ENCODE measurements at regions not wholly inside any gene's neighbourhood (a gene's known extent, or its start where the extent isn't known, plus 50 kb on each side); places are given as distances from the start of the nearest gene placed in this dataset.

- Histone ChIP-seq H4K5ac (ENCODE audit: insufficient read length, low read depth, low read length) (no peak overlapping the region), H4K8ac (replicated peaks; ENCODE audit: insufficient read length, low read depth, low read length) (no peak overlapping the region), H3K56ac (ENCODE audit: insufficient read length, low read depth, low read length) (no peak overlapping the region), H3T11ph (ENCODE audit: low read length) (no peak overlapping the region), H3K23ac (ENCODE audit: insufficient read length, low read depth, low read length) (no peak overlapping the region), H3K27me3 (ENCODE audit: insufficient read depth, low read length) (no peaks in the 10 kb centered on the region), H3K14ac (ENCODE audit: insufficient read depth, low read length) (no peak overlapping the region), H2BK15ac (ENCODE audit: low read depth, low read length) (no peak overlapping the region), H2BK5ac (ENCODE audit: insufficient read length, low read length) (no peak overlapping the region), H2BK12ac (ENCODE audit: insufficient read length, low read depth, low read length) (no peak overlapping the region), H2AFZ (ENCODE audit: low read length) (no peak overlapping the region), H2BK120ac (ENCODE audit: low read depth, low read length, poor library complexity, severe bottlenecking) (no peak overlapping the region), H3K79me2 (ENCODE audit: insufficient read depth, low read length) (no peaks in the 10 kb centered on the region), H4K91ac (ENCODE audit: insufficient read length, low read depth, low read length) (no peak overlapping the region), H3K4me2 (ENCODE audit: insufficient read depth, insufficient read length, low read length) (no peak overlapping the region), H3K23me2 (ENCODE audit: insufficient read length, low read depth, low read length, poor library complexity, severe bottlenecking) (no peaks in the 10 kb centered on the region), H3K9ac (ENCODE audit: extremely low read depth, insufficient read length, low read length) (no peak overlapping the region), H2BK20ac (ENCODE audit: low read depth, low read length, poor library complexity, severe bottlenecking) (no peak overlapping the region), H3K18ac (ENCODE audit: insufficient read length, low read depth, low read length) (no peak overlapping the region), H2AK5ac (ENCODE audit: insufficient read length, low read length) (no peak overlapping the region), H3K27ac (ENCODE audit: insufficient read length, low read depth, low read length) (no peak overlapping the region), H4K20me1 (ENCODE audit: control insufficient read depth, insufficient read depth, insufficient read length) (no peaks in the 10 kb centered on the region), H3K4ac (ENCODE audit: low read depth, low read length) (no peak overlapping the region), H3K79me1 (ENCODE audit: insufficient read depth, low read depth, low read length, poor library complexity, severe bottlenecking) (no peaks in the 10 kb centered on the region), H3K4me1 (ENCODE audit: insufficient read depth, low read length) (no peaks in the 10 kb centered on the region), H3K9me3 (ENCODE audit: control insufficient read depth, low read depth, low read length) (no peaks in the 10 kb centered on the region)
- Mint-ChIP-seq H3K4me1 (peaks cover 6% of the 10 kb centered on the region in 2 experiments), H3K27ac (no peak overlapping the region), H3K27me3 (ENCODE audit: low read depth) (no peaks in the 10 kb centered on the region; the same call in 1 of the 2 replicates), H3K36me3 (ENCODE audit: insufficient read depth in 1 of 3, low read depth in 3 of 3) (no peaks in the 10 kb centered on the region), H3K9me3 (peaks cover 0 to 7% of the 10 kb centered on the region in 2 experiments; a peak in 4 of 5 replicates), H3K4me3 (no peak overlapping the region)
- WGBS (ENCODE audit: extremely low coverage, insufficient read length, low lambda C conversion rate): no CpG with 5 or more reads among the region's 1 CpG
- DNase-seq: no peak
- TF ChIP-seq CTCF (conservative IDR thresholded peaks at IDR 0.05): no peak
Observed at GRCh38 chr7:10238641-10239040, 735.0 kb upstream of the PHF14 start.

All from H9 (cell line).